HepG2 (cell line): ENCODE measurements at regions not wholly inside any gene's neighbourhood (a gene's known extent, or its start where the extent isn't known, plus 50 kb on each side); places are given as distances from the start of the nearest gene placed in this dataset.

Experiments used
- ATAC-seq: fragments of 200-7000 bp; cut with Tn5 transposase; 3 replicates; pipeline ENCODE4 v1.9.1; 2020; ENCODE audit warnings: mild to moderate bottlenecking, moderate library complexity
- BruUV-seq: library from RNA; stranded (reverse); fragments of 400-500 nt; replicated peaks from 2 replicates; lab custom pipeline; 2021; lab: Mats Ljungman, UMichigan
- CTCF ChIA-PET: fragments of 300-600 bp; formaldehyde crosslinking; extraction: SDS; loops from one replicate; lab custom pipeline; 2021; ENCODE audit warnings: low total read pairs, inconsistent platforms, low intra/inter-chr PET ratio; lab: Yijun Ruan, JAX
- POLR2A ChIA-PET: fragments of 350-600 bp; sonication (Branson Sonifier 250); formaldehyde crosslinking; loops from one replicate; lab custom pipeline; 2020; ENCODE audit warnings: antibody characterized with exemption, inconsistent platforms; lab: Yijun Ruan, JAX
- DNase-seq: peaks from one replicate; pipeline ENCODE4 v3.0.0-alpha.2; 2015; ENCODE audit warnings: low spot score
- FAIRE-seq: peaks from 3 replicates; lab custom pipeline; 2011; peaks lifted over from hg19 to GRCh38; lab: Jason Lieb, UNC
- H2AFZ ChIP-seq: one replicate; pipeline ENCODE4 v1.6.1; 2011; ENCODE audit warnings: low read length, inconsistent platforms
- H3K27ac ChIP-seq: fragments of 300-600 bp; 3 replicates; pipeline ENCODE4 v1.8.0; 2011; ENCODE audit warnings: mixed run types, mild to moderate bottlenecking, mixed read lengths, low read length, inconsistent platforms; ENCODE audit not compliant: insufficient read depth; ENCODE audit errors: extremely low read length
- H3K27me3 ChIP-seq, 2 experiments: fragments of 200-600 bp in 1 of 2; 2 replicates in 1 of 2; 3 replicates in 1 of 2; pipeline versions ENCODE4 v1.6.0 to v1.8.0; 2011; ENCODE audit warnings: low read length in 2 of 2, mild to moderate bottlenecking in 2 of 2, moderate library complexity in 2 of 2, inconsistent platforms in 1 of 2; ENCODE audit not compliant: insufficient read depth in 2 of 2, control insufficient read depth in 1 of 2
- H3K36me3 ChIP-seq, 2 experiments: fragments of 200-600 bp in 1 of 2; replicated peaks in 1 of 2; 2 replicates in 1 of 2; 3 replicates in 1 of 2; pipeline versions ENCODE4 v1.5.1 to v1.8.0; 2011; ENCODE audit warnings: low read length in 2 of 2, inconsistent platforms in 1 of 2; ENCODE audit not compliant: insufficient read depth in 2 of 2, control insufficient read depth in 1 of 2
- H3K4me1 ChIP-seq: 2 replicates; pipeline ENCODE4 v1.5.1; 2012; ENCODE audit warnings: low read length, inconsistent platforms; ENCODE audit not compliant: insufficient read depth
- H3K4me2 ChIP-seq: 2 replicates; pipeline ENCODE4 v1.6.0; 2011; ENCODE audit warnings: low read depth, low read length, inconsistent platforms
- H3K4me3 ChIP-seq, 3 experiments: fragments of 200-600 bp in 1 of 3; sonication (generic), shearing (Covaris generic) in 1 of 3; replicated peaks in 1 of 3; 2 replicates each; pipeline ENCODE4 v1.5.1; 2011 to 2016; ENCODE audit warnings: low read length in 3 of 3, inconsistent platforms in 2 of 3, low read depth in 2 of 3, mild to moderate bottlenecking in 2 of 3, control low read depth in 1 of 3, mixed read lengths in 1 of 3; ENCODE audit not compliant: insufficient read depth in 1 of 3
- H3K79me2 ChIP-seq: one replicate; pipeline ENCODE4 v1.6.1; 2011; ENCODE audit warnings: low read length, inconsistent platforms; ENCODE audit not compliant: insufficient read depth
- H3K9ac ChIP-seq: 2 replicates; pipeline ENCODE4 v1.6.0; 2011; ENCODE audit warnings: mild to moderate bottlenecking, low read depth, low read length, inconsistent platforms; ENCODE audit not compliant: insufficient read depth
- H3K9me3 ChIP-seq: 2 replicates; pipeline ENCODE4 v1.5.1; 2012; ENCODE audit warnings: mild to moderate bottlenecking, low read length
- H4K20me1 ChIP-seq: 2 replicates; pipeline ENCODE4 v1.6.0; 2011; ENCODE audit warnings: inconsistent platforms, mild to moderate bottlenecking, low read length, moderate library complexity; ENCODE audit not compliant: insufficient read depth
- CENPT ChIP-seq: sonication (generic); formaldehyde crosslinking; IDR thresholded peaks from 2 replicates; pipeline ENCODE4 v1.8.0; 2022; ENCODE audit warnings: low read depth, mild to moderate bottlenecking, moderate library complexity, missing genetic modification reagents
- FOXK1 ChIP-seq: sonication (generic); formaldehyde crosslinking; IDR thresholded peaks from 2 replicates; pipeline ENCODE4 v1.4.0; 2020; ENCODE audit warnings: low read depth, missing genetic modification reagents, borderline replicate concordance
- HOMEZ ChIP-seq: IDR thresholded peaks from 2 replicates; pipeline ENCODE4 v1.6.1; 2016; ENCODE audit warnings: low read depth
- IKZF1 ChIP-seq: fragments of 450-650 bp; IDR thresholded peaks from 2 replicates; pipeline ENCODE4 v1.7.1; 2016
- NFKBIZ ChIP-seq: IDR thresholded peaks from 2 replicates; pipeline ENCODE4 v1.6.1; 2018; ENCODE audit warnings: missing genetic modification reagents, missing compliant biosample characterization
- RBM22 ChIP-seq: fragments of 200-400 bp; formaldehyde crosslinking; optimal IDR thresholded peaks from 2 replicates; pipeline ENCODE3; 2017; ENCODE audit warnings: mild to moderate bottlenecking, low read length, moderate library complexity
- TBL1XR1 ChIP-seq: fragments of 150-350 bp; IDR thresholded peaks from 2 replicates; pipeline ENCODE4 v1.6.1; 2014; ENCODE audit warnings: borderline replicate concordance, low read length; ENCODE audit not compliant: partially characterized antibody
- ZBTB14 ChIP-seq: sonication (generic); formaldehyde crosslinking; IDR thresholded peaks from 2 replicates; pipeline ENCODE4 v1.4.0; 2020; ENCODE audit warnings: missing genetic modification reagents
- ZKSCAN1 ChIP-seq: fragments of 150-350 bp; IDR thresholded peaks from 2 replicates; pipeline ENCODE4 v1.6.1; 2014; ENCODE audit warnings: low read length
- ZNF354B ChIP-seq: sonication (generic); formaldehyde crosslinking; IDR thresholded peaks from 2 replicates; pipeline ENCODE4 v1.8.0; 2022; ENCODE audit warnings: mild to moderate bottlenecking, missing genetic modification reagents
- ZNF878 ChIP-seq: sonication (generic); formaldehyde crosslinking; IDR thresholded peaks from 2 replicates; pipeline ENCODE4 v1.8.1; 2023; ENCODE audit warnings: mild to moderate bottlenecking, missing genetic modification reagents, moderate library complexity
- ZSCAN9 ChIP-seq: IDR thresholded peaks from 2 replicates; pipeline ENCODE4 v1.6.1; 2016; ENCODE audit warnings: borderline replicate concordance
- ZZZ3 ChIP-seq: sonication (generic); formaldehyde crosslinking; IDR thresholded peaks from 2 replicates; pipeline ENCODE4 v1.4.0; 2020; ENCODE audit warnings: missing genetic modification reagents, mild to moderate bottlenecking, borderline replicate concordance
- WGBS: methylation state at CpG from one replicate; pipeline ENCODE4 v1.1.6; 2017; ENCODE audit warnings: low lambda C conversion rate; 5-methylcytosine and 5-hydroxymethylcytosine counted together
- in situ Hi-C: cut with HindIII; loops from 2 replicates; pipeline ENCODE4 v1.10.0; 2017; ENCODE audit warnings: low pct_unique_long_range_greater_than_20kb; ENCODE audit not compliant: extremely low pct_ligation_motif_present
- intact Hi-C: fragments of 100-400 bp; cut with micrococcal nuclease; formaldehyde crosslinking; loops from one replicate; pipeline ENCODE4 v1.10.0; 2022; ENCODE audit not compliant: unreplicated experiment
- TF ChIP-seq, protein P1 (sequence below): sonication (generic); formaldehyde crosslinking; IDR thresholded peaks from 2 replicates; pipeline ENCODE4 v1.8.0; 2023; ENCODE audit warnings: mild to moderate bottlenecking, missing genetic modification reagents
- TF ChIP-seq, protein P2 (sequence below): sonication (generic); formaldehyde crosslinking; IDR thresholded peaks from 2 replicates; pipeline ENCODE4 v1.8.0; 2022; ENCODE audit warnings: mild to moderate bottlenecking, missing genetic modification reagents, moderate library complexity
- TF ChIP-seq, protein P3 (sequence below): fragments of 450-650 bp; IDR thresholded peaks from 2 replicates; pipeline ENCODE4 v1.6.1; 2017

DNA sequence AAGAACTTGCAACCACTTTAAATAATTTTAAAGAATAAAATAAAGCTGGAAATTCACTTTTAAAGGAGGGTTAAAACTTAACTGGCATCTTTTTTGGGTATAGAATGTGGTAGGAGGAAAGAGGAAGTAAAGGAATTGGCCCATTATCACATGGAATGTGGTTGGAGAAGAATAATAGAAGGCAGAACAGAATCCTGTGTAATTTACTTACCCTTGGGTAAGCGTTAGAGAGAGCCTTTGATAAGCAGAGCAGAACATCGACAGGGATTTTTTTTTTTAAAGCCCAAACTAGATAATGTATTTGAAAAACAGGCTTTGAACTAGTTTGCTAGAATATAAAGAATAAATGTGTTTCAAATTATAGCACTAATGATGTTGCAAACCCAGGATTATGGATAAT is 199.8 kb upstream of the KIAA1217 start:
- no peaks in the 10 kb centered on the region; a peak in 1 of 5 replicates for H3K27me3 ChIP-seq
- in situ Hi-C loops (no loop called here), intact Hi-C loops (no loop called here)
- WGBS = 0% methylated on average over 2 of the region's 2 CpGs
- H3K4me3 ChIP-seq = no peak overlapping the region
- FAIRE-seq (no peak), DNase-seq (no peak), ATAC-seq (no peak)
- no TSS peak for BruUV-seq
- H3K9ac ChIP-seq = no peak overlapping the region
- H3K27ac ChIP-seq = no peak overlapping the region
- H4K20me1 ChIP-seq = no peaks in the 10 kb centered on the region
- no peaks in the 10 kb centered on the region for H3K36me3 ChIP-seq
- no peak overlapping the region for H2AFZ ChIP-seq
- ChIA-PET CTCF (no interaction called here), POLR2A (no interaction called here)
- H3K4me1 ChIP-seq = peaks cover 10% of the 10 kb centered on the region
- H3K4me2 ChIP-seq = no peak overlapping the region
- no peaks in the 10 kb centered on the region for H3K79me2 ChIP-seq
- no peaks in the 10 kb centered on the region for H3K9me3 ChIP-seq
- TF ChIP-seq ZNF354B (CRISPR knock-in tag) (no peak), TBL1XR1 (no peak), IKZF1 (no peak), FOXK1 (CRISPR knock-in tag) (no peak), ZBTB14 (CRISPR knock-in tag) (no peak), HOMEZ (CRISPR knock-in tag) (no peak)

DNA sequence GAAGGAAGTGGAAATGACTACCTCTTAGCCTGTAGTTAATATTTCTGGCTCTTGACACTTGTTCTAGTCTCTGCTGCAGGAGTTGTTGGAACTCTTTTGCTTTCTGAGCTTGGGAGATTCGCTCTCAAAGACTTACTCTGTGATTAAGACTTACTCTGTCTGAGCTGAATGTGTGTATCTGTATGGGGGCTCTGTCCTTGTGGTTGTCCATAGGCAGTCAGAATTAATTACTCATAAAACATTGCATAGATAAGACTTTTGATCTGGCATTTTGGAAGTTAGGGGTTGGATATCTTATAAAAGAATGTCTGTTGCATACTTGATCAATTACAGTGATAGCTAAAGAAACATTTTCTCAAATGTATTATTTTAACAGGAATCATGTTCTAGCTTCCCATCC is 199.2 kb upstream of the KIAA1217 start:
- no peak overlapping the region for H2AFZ ChIP-seq
- FAIRE-seq (no peak), ATAC-seq (no peak), DNase-seq (no peak)
- H3K79me2 ChIP-seq = no peaks in the 10 kb centered on the region
- no peak overlapping the region for H3K4me2 ChIP-seq
- no peak overlapping the region for H3K9ac ChIP-seq
- no peak overlapping the region for H3K4me3 ChIP-seq
- ChIA-PET CTCF (no interaction called here), POLR2A (no interaction called here)
- intact Hi-C loops = no loop called here
- H4K20me1 ChIP-seq = no peaks in the 10 kb centered on the region
- H3K9me3 ChIP-seq = no peaks in the 10 kb centered on the region
- peaks cover 10% of the 10 kb centered on the region for H3K4me1 ChIP-seq
- H3K36me3 ChIP-seq = no peaks in the 10 kb centered on the region
- in situ Hi-C loops = no loop called here
- no peak overlapping the region for H3K27ac ChIP-seq
- 40% methylated on average over 1 of the region's 1 CpG for WGBS
- no peaks in the 10 kb centered on the region; a peak in 1 of 5 replicates for H3K27me3 ChIP-seq
- no TSS peak for BruUV-seq
- TF ChIP-seq ZNF878 (CRISPR knock-in tag) (no peak), ZKSCAN1 (no peak), ZSCAN9 (CRISPR knock-in tag) (no peak), NFKBIZ (CRISPR knock-in tag) (no peak), RBM22 (no peak), CENPT (CRISPR knock-in tag) (no peak), ZZZ3 (no peak)
- TF ChIP-seq, protein P1, sequence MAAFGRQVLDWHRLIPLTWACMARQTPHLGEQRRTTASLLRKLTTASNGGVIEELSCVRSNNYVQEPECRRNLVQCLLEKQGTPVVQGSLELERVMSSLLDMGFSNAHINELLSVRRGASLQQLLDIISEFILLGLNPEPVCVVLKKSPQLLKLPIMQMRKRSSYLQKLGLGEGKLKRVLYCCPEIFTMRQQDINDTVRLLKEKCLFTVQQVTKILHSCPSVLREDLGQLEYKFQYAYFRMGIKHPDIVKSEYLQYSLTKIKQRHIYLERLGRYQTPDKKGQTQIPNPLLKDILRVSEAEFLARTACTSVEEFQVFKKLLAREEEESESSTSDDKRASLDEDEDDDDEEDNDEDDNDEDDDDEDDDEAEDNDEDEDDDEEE (CRISPR knock-in tag) = no peak
- TF ChIP-seq, protein P2, sequence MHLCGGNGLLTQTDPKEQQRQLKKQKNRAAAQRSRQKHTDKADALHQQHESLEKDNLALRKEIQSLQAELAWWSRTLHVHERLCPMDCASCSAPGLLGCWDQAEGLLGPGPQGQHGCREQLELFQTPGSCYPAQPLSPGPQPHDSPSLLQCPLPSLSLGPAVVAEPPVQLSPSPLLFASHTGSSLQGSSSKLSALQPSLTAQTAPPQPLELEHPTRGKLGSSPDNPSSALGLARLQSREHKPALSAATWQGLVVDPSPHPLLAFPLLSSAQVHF (CRISPR knock-in tag) = no peak
- TF ChIP-seq, protein P3, sequence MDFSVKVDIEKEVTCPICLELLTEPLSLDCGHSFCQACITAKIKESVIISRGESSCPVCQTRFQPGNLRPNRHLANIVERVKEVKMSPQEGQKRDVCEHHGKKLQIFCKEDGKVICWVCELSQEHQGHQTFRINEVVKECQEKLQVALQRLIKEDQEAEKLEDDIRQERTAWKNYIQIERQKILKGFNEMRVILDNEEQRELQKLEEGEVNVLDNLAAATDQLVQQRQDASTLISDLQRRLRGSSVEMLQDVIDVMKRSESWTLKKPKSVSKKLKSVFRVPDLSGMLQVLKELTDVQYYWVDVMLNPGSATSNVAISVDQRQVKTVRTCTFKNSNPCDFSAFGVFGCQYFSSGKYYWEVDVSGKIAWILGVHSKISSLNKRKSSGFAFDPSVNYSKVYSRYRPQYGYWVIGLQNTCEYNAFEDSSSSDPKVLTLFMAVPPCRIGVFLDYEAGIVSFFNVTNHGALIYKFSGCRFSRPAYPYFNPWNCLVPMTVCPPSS = no peak
